Stimulated activated naive B cell treated with anti-CD40 and anti-IgM and Interleukin-4, amounts not matched to agents 10 μg/mL and 1 μg/mL and 100 μg/mL, for 72 hours (primary cell): ENCODE measurements at regions not wholly inside any gene's neighbourhood (a gene's known extent, or its start where the extent isn't known, plus 50 kb on each side); places are given as distances from the start of the nearest gene placed in this dataset.
"Not testable (repeated sequence)": the region's sequence is repeated elsewhere in the genome, so short reads cannot be mapped to it uniquely, and the experiment has no call there.

Experiments used
- ATAC-seq, 2 donors: fragments of 150-1000 bp; cut with Tn5 transposase; replicated peaks; 2 replicates each; pipeline ENCODE4 v1.10.0; 2021; ENCODE audit warnings: moderate library complexity in 1 of 2
- DNase-seq: peaks from one replicate; pipeline ENCODE4 v3.0.0; 2021
- H3K27ac Mint-ChIP-seq: one replicate; pipeline ENCODE4 v1.8.0; 2022; ENCODE audit warnings: mild to moderate bottlenecking, mixed read lengths
- H3K27me3 Mint-ChIP-seq, 2 donors: one replicate each; pipeline ENCODE4 v1.8.0; 2022; ENCODE audit warnings: mixed read lengths in 2 of 2
- H3K36me3 Mint-ChIP-seq, 2 donors: one replicate each; pipeline ENCODE4 v1.8.0; 2022; ENCODE audit warnings: mixed read lengths in 2 of 2, mild to moderate bottlenecking in 1 of 2
- H3K4me1 Mint-ChIP-seq, 2 donors: one replicate each; pipeline ENCODE4 v1.8.0; 2022; ENCODE audit warnings: mixed read lengths in 2 of 2, mild to moderate bottlenecking in 1 of 2
- H3K4me3 Mint-ChIP-seq, 2 donors: one replicate each; pipeline ENCODE4 v1.8.0; 2022; ENCODE audit warnings: mild to moderate bottlenecking in 2 of 2, mixed read lengths in 2 of 2, moderate library complexity in 1 of 2
- H3K9me3 Mint-ChIP-seq, 2 donors: one replicate each; pipeline ENCODE4 v1.8.0; 2022; ENCODE audit warnings: mixed read lengths in 2 of 2, mild to moderate bottlenecking in 1 of 2

- ATAC-seq, DNase-seq, H3K27ac Mint-ChIP-seq, H3K36me3 Mint-ChIP-seq, H3K9me3 Mint-ChIP-seq, H3K27me3 Mint-ChIP-seq, H3K4me3 Mint-ChIP-seq: not testable (repeated sequence)
- H3K4me1 Mint-ChIP-seq: peaks cover 5 to 14% of the 10 kb centered on the region in 2 donors
Measured at GRCh38 chr2:87526258-87526657, 221.6 kb upstream of the PLGLB2 start.

- H3K4me1 Mint-ChIP-seq, H3K27ac Mint-ChIP-seq, H3K9me3 Mint-ChIP-seq, H3K4me3 Mint-ChIP-seq, ATAC-seq, DNase-seq, H3K27me3 Mint-ChIP-seq, H3K36me3 Mint-ChIP-seq: not testable (repeated sequence)
Measured at GRCh38 chr2:87531968-87532715, 215.7 kb upstream of the PLGLB2 start.

GRCh38 chr2:87533390-87534272 lies 214.3 kb upstream of the PLGLB2 start:
- not testable (repeated sequence) for H3K4me3 Mint-ChIP-seq, H3K9me3 Mint-ChIP-seq, H3K36me3 Mint-ChIP-seq, DNase-seq, H3K27me3 Mint-ChIP-seq, H3K27ac Mint-ChIP-seq
- H3K4me1 Mint-ChIP-seq: peaks cover 0 to 10% of the 10 kb centered on the region in 2 donors
- peak; percentile 45 to 78 for ATAC-seq

- H3K4me3 Mint-ChIP-seq, DNase-seq, H3K27me3 Mint-ChIP-seq, ATAC-seq, H3K36me3 Mint-ChIP-seq, H3K9me3 Mint-ChIP-seq, H3K27ac Mint-ChIP-seq: not testable (repeated sequence)
- peaks cover 0 to 10% of the 10 kb centered on the region in 2 donors for H3K4me1 Mint-ChIP-seq
Measured at GRCh38 chr2:87534273-87534889, 213.5 kb upstream of the PLGLB2 start.

GRCh38 chr2:87536427-87536826 lies 211.5 kb upstream of the PLGLB2 start:
- not testable (repeated sequence) for H3K4me3 Mint-ChIP-seq, DNase-seq, H3K9me3 Mint-ChIP-seq, ATAC-seq, H3K36me3 Mint-ChIP-seq, H3K27me3 Mint-ChIP-seq, H3K27ac Mint-ChIP-seq
- H3K4me1 Mint-ChIP-seq: peaks cover 0 to 10% of the 10 kb centered on the region in 2 donors

GRCh38 chr2:87537251-87537671 lies 210.6 kb upstream of the PLGLB2 start:
- H3K27me3 Mint-ChIP-seq, H3K27ac Mint-ChIP-seq, H3K4me1 Mint-ChIP-seq, H3K9me3 Mint-ChIP-seq, ATAC-seq, H3K36me3 Mint-ChIP-seq, H3K4me3 Mint-ChIP-seq, DNase-seq: not testable (repeated sequence)

GRCh38 chr2:87538268-87538667 lies 209.6 kb upstream of the PLGLB2 start:
- ATAC-seq: peak in 1 of 2 donors; percentile 49
- not testable (repeated sequence) for H3K27me3 Mint-ChIP-seq, H3K4me3 Mint-ChIP-seq, H3K4me1 Mint-ChIP-seq, H3K9me3 Mint-ChIP-seq, H3K36me3 Mint-ChIP-seq, DNase-seq, H3K27ac Mint-ChIP-seq

GRCh38 chr2:87539151-87539943 lies 208.5 kb upstream of the PLGLB2 start:
- H3K36me3 Mint-ChIP-seq, H3K27ac Mint-ChIP-seq, H3K4me1 Mint-ChIP-seq, DNase-seq, H3K9me3 Mint-ChIP-seq, H3K4me3 Mint-ChIP-seq, H3K27me3 Mint-ChIP-seq, ATAC-seq: not testable (repeated sequence)

GRCh38 chr2:87540242-87540641 lies 207.6 kb upstream of the PLGLB2 start:
- H3K4me3 Mint-ChIP-seq, ATAC-seq, DNase-seq, H3K4me1 Mint-ChIP-seq, H3K27me3 Mint-ChIP-seq, H3K27ac Mint-ChIP-seq, H3K36me3 Mint-ChIP-seq, H3K9me3 Mint-ChIP-seq: not testable (repeated sequence)

GRCh38 chr2:87542599-87543174 lies 205.2 kb upstream of the PLGLB2 start:
- H3K4me1 Mint-ChIP-seq, H3K36me3 Mint-ChIP-seq, H3K9me3 Mint-ChIP-seq, DNase-seq, H3K27me3 Mint-ChIP-seq: not testable (repeated sequence)
- peak; percentile 39 to 74 for ATAC-seq
- Mint-ChIP-seq H3K4me3 (peak overlapping the region in 1 of 2 donors; percentile 30), H3K27ac (peak overlapping the region; percentile 67)

GRCh38 chr2:87543797-87544196 lies 204.1 kb upstream of the PLGLB2 start:
- H3K27me3 Mint-ChIP-seq, H3K27ac Mint-ChIP-seq, H3K36me3 Mint-ChIP-seq, H3K4me1 Mint-ChIP-seq, H3K9me3 Mint-ChIP-seq, DNase-seq, H3K4me3 Mint-ChIP-seq: not testable (repeated sequence)
- peak; percentile 55 to 57 for ATAC-seq

GRCh38 chr2:87547106-87547505 lies 200.8 kb upstream of the PLGLB2 start:
- not testable (repeated sequence) for H3K36me3 Mint-ChIP-seq, H3K27me3 Mint-ChIP-seq, H3K27ac Mint-ChIP-seq, H3K9me3 Mint-ChIP-seq, H3K4me3 Mint-ChIP-seq, DNase-seq, H3K4me1 Mint-ChIP-seq
- peak; percentile 58 to 62 for ATAC-seq

GRCh38 chr2:87547966-87548365 lies 199.9 kb upstream of the PLGLB2 start:
- not testable (repeated sequence) for H3K27ac Mint-ChIP-seq, H3K4me1 Mint-ChIP-seq, H3K27me3 Mint-ChIP-seq, DNase-seq, H3K4me3 Mint-ChIP-seq, H3K9me3 Mint-ChIP-seq, H3K36me3 Mint-ChIP-seq
- ATAC-seq: peak; percentile 20 to 28
